ENCODE measurements at regions not wholly inside any gene's neighbourhood (a gene's known extent, or its start where the extent isn't known, plus 50 kb on each side); places are given as distances from the start of the nearest gene placed in this dataset.
"Not testable (repeated sequence)": the region's sequence is repeated elsewhere in the genome, so short reads cannot be mapped to it uniquely, and the experiment has no call there.

DNA sequence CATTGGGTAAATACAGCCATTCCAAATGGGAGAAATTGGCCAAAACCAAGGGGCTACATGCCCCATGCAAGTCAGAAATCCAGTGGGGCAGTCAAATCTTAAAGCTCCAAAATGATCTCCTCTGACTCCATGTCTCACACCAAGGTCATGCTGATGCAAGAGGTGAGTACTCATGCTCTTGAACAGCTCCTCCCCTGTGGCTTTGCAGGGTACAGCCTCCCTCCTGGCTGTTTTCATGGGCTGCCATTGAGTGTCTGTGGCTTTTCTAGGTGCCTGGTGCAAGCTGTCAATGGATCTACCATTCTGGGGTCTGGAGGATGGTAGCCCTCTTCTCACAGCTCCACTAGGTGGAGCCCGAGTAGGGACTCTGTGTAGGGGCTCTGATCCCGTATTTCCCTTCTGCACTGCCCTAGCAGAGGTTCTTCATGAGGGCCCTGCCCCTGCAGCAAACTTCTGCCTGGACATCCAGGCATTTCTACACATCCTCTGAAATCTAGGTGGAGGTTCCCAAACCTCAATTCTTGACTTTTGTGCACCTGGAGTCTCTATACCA lies 135.7 kb upstream of the TSHZ3 start:
- H2AFZ ChIP-seq (ENCODE audit: low read depth); H3K27ac ChIP-seq (ENCODE audit: low read depth in 2 of 2, low read length in 1 of 2); H3K4me1 ChIP-seq (ENCODE audit: control insufficient read depth in 1 of 2, insufficient read depth in 2 of 2, low read depth in 1 of 2, low read length in 1 of 2); H3K9me2 ChIP-seq; H3K36me3 ChIP-seq (replicated peaks in 1 of 2; ENCODE audit: control insufficient read depth in 1 of 2, insufficient read depth in 2 of 2, low read length in 1 of 2); H3K9ac ChIP-seq; H3K4me2 ChIP-seq; H4K20me1 ChIP-seq (ENCODE audit: insufficient read depth); POLR2A ChIA-PET; H3K9me3 ChIP-seq; H3F3A ChIP-seq (replicated peaks; ENCODE audit: insufficient read depth); DNase-seq; CTCF ChIA-PET; H3K27me3 ChIP-seq (ENCODE audit: insufficient read depth); H3K4me3 ChIP-seq (ENCODE audit: low read depth in 2 of 2, low read length in 1 of 2); H3K79me2 ChIP-seq (ENCODE audit: insufficient read depth): not testable (repeated sequence)
- WGBS (ENCODE audit: low lambda C conversion rate), result 0% methylated on average over 1 of the region's 2 CpGs

DNA sequence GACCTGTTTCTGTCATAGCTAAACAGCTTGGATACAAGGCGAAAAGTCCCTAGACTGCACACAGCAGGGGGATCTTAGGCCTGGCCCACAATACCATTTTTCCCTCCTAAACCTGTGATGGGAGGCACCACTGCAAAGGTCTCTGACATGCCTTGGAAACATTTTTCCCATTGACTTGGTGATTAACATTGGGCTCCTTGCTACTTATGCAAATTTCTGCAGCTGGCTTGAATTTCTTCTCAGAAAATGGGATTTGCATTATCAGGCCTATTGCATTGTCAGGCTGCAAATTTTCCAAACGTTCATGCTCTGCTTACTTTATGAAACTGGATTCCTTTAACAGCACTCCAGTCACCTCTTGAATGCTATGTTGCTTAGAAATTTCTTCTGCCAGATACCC lies 136.2 kb upstream of the TSHZ3 start:
- Histone ChIP-seq H3K79me2 (ENCODE audit: insufficient read depth) (no peaks in the 10 kb centered on the region), H3K27me3 (ENCODE audit: insufficient read depth) (no peaks in the 10 kb centered on the region), H3K9ac (no peak overlapping the region), H3K9me2 (no peaks in the 10 kb centered on the region), H2AFZ (ENCODE audit: low read depth) (no peak overlapping the region), H3K4me3 (ENCODE audit: low read depth in 2 of 2, low read length in 1 of 2) (no peak overlapping the region), H3K9me3 (no peaks in the 10 kb centered on the region), H3K27ac (ENCODE audit: low read depth in 2 of 2, low read length in 1 of 2) (no peak overlapping the region), H4K20me1 (ENCODE audit: insufficient read depth) (no peaks in the 10 kb centered on the region), H3K4me1 (ENCODE audit: control insufficient read depth in 1 of 2, insufficient read depth in 2 of 2, low read depth in 1 of 2, low read length in 1 of 2) (no peaks in the 10 kb centered on the region), H3F3A (replicated peaks; ENCODE audit: insufficient read depth) (no peaks in the 10 kb centered on the region), H3K36me3 (replicated peaks in 1 of 2; ENCODE audit: control insufficient read depth in 1 of 2, insufficient read depth in 2 of 2, low read length in 1 of 2) (no peaks in the 10 kb centered on the region), H3K4me2 (no peak overlapping the region)
- ChIA-PET POLR2A (no interaction called here), CTCF (no interaction called here)
- no peak for DNase-seq
- no peak for TF ChIP-seq GABPA (IDR thresholded peaks at IDR 0.05; ENCODE audit: low read depth)
- no peak for TF ChIP-seq TAF1 (IDR thresholded peaks at IDR 0.05; ENCODE audit: borderline replicate concordance, low read depth, low read length)
- no peak for TF ChIP-seq SMC3 (IDR thresholded peaks at IDR 0.05; ENCODE audit: low read depth, low read length)
- TF ChIP-seq CHD2 (IDR thresholded peaks at IDR 0.05; ENCODE audit: low read length, partially characterized antibody), result no peak
- TF ChIP-seq EZH2phosphoT487 (IDR thresholded peaks at IDR 0.05; ENCODE audit: borderline replicate concordance, low read depth), result no peak
- TF ChIP-seq USF1 (IDR thresholded peaks at IDR 0.05; ENCODE audit: borderline replicate concordance, low read depth), result no peak
- no peak for TF ChIP-seq NRF1 (IDR thresholded peaks at IDR 0.05; ENCODE audit: low read depth, low read length)
- no peak for TF ChIP-seq ELF1 (IDR thresholded peaks at IDR 0.05)
- TF ChIP-seq, protein P1, sequence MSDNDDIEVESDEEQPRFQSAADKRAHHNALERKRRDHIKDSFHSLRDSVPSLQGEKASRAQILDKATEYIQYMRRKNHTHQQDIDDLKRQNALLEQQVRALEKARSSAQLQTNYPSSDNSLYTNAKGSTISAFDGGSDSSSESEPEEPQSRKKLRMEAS (IDR thresholded peaks at IDR 0.05; ENCODE audit: low read depth), result no peak
- TF ChIP-seq, protein P2, sequence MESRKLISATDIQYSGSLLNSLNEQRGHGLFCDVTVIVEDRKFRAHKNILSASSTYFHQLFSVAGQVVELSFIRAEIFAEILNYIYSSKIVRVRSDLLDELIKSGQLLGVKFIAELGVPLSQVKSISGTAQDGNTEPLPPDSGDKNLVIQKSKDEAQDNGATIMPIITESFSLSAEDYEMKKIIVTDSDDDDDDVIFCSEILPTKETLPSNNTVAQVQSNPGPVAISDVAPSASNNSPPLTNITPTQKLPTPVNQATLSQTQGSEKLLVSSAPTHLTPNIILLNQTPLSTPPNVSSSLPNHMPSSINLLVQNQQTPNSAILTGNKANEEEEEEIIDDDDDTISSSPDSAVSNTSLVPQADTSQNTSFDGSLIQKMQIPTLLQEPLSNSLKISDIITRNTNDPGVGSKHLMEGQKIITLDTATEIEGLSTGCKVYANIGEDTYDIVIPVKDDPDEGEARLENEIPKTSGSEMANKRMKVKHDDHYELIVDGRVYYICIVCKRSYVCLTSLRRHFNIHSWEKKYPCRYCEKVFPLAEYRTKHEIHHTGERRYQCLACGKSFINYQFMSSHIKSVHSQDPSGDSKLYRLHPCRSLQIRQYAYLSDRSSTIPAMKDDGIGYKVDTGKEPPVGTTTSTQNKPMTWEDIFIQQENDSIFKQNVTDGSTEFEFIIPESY (IDR thresholded peaks at IDR 0.05; ENCODE audit: borderline replicate concordance, low read depth), result no peak
- TF ChIP-seq, protein P3, sequence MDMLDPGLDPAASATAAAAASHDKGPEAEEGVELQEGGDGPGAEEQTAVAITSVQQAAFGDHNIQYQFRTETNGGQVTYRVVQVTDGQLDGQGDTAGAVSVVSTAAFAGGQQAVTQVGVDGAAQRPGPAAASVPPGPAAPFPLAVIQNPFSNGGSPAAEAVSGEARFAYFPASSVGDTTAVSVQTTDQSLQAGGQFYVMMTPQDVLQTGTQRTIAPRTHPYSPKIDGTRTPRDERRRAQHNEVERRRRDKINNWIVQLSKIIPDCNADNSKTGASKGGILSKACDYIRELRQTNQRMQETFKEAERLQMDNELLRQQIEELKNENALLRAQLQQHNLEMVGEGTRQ (IDR thresholded peaks at IDR 0.05; ENCODE audit: borderline replicate concordance, low read depth, low read length), result no peak
- TF ChIP-seq IRF3 (IDR thresholded peaks at IDR 0.05; ENCODE audit: low read depth, low read length), result no peak
- TF ChIP-seq FOSL2 (IDR thresholded peaks at IDR 0.05; ENCODE audit: borderline replicate concordance, low read depth), result no peak
- TF ChIP-seq MEF2A (IDR thresholded peaks at IDR 0.05; ENCODE audit: borderline replicate concordance, low read depth), result no peak
- no peak for TF ChIP-seq TCF12 (IDR thresholded peaks at IDR 0.05)
- no peak for TF ChIP-seq PBX3 (IDR thresholded peaks at IDR 0.05)
- 7% methylated on average over 2 of the region's 2 CpGs for WGBS (ENCODE audit: low lambda C conversion rate)

Measured in SK-N-SH (cell line).